ENCODE measurements at regions not wholly inside any gene's neighbourhood (a gene's known extent, or its start where the extent isn't known, plus 50 kb on each side); places are given as distances from the start of the nearest gene placed in this dataset.
A peak's percentile ranks its signal among the peaks of the same experiment; 100 is the strongest.

- Mint-ChIP-seq H3K27me3 (ENCODE audit: unreplicated experiment) (no peaks in the 10 kb centered on the region), H3K4me1 (ENCODE audit: low read depth, unreplicated experiment) (peaks cover 47% of the 10 kb centered on the region), H3K9me3 (ENCODE audit: low read depth, unreplicated experiment) (peaks cover 5% of the 10 kb centered on the region), H3K27ac (ENCODE audit: unreplicated experiment) (peak overlapping the region; percentile 97), H3K4me3 (ENCODE audit: low read depth, unreplicated experiment) (peak overlapping the region; percentile 54), H3K36me3 (ENCODE audit: insufficient read depth, unreplicated experiment) (peaks cover 20% of the 10 kb centered on the region)
- BruUV-seq (replicated peaks), result TSS peak; percentile 94
- CTCF ChIA-PET, result interaction anchor here (1.4 to 1.7 kb wide), 4 partner anchors 11 to 201 kb away, joined by 4 to 11 read pairs (median 5); no protein-coding TSS in a partner anchor
- no peak for DNase-seq
- TF ChIP-seq, protein P1, sequence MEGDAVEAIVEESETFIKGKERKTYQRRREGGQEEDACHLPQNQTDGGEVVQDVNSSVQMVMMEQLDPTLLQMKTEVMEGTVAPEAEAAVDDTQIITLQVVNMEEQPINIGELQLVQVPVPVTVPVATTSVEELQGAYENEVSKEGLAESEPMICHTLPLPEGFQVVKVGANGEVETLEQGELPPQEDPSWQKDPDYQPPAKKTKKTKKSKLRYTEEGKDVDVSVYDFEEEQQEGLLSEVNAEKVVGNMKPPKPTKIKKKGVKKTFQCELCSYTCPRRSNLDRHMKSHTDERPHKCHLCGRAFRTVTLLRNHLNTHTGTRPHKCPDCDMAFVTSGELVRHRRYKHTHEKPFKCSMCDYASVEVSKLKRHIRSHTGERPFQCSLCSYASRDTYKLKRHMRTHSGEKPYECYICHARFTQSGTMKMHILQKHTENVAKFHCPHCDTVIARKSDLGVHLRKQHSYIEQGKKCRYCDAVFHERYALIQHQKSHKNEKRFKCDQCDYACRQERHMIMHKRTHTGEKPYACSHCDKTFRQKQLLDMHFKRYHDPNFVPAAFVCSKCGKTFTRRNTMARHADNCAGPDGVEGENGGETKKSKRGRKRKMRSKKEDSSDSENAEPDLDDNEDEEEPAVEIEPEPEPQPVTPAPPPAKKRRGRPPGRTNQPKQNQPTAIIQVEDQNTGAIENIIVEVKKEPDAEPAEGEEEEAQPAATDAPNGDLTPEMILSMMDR (IDR thresholded peaks at IDR 0.05; ENCODE audit: unreplicated experiment), result no peak
- intact Hi-C loops (cut with micrococcal nuclease; ENCODE audit: unreplicated experiment), result loop anchor here (1.0 to 5.0 kb wide), 5 partner anchors 29 to 201 kb away; no protein-coding TSS in a partner anchor
Measured at GRCh38 chr7:155950898-155951553, 138.8 kb upstream of the SHH start.

DNA sequence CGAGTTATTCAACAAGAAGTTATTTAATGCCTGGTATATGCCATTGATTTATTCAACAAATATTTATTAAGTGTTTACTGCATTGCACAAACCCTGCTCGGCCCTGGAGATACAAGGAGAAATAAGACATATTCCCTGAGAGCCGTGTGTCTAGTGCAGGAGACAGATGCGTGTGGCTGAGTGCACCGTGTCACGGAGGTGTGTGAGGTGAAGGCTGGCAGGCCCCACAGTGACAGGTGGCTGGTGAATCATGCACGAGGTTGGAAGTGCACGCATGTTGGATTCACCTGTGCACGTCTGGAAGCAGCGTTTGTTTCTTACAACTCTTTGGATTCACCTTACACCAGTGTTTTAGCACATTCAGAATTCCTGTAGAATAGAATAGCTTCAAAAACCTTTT, 136.6 kb upstream of the SHH start:
- Mint-ChIP-seq H3K27ac (ENCODE audit: unreplicated experiment) (no peak overlapping the region), H3K27me3 (ENCODE audit: unreplicated experiment) (no peaks in the 10 kb centered on the region), H3K9me3 (ENCODE audit: low read depth, unreplicated experiment) (peaks cover 8% of the 10 kb centered on the region), H3K36me3 (ENCODE audit: insufficient read depth, unreplicated experiment) (peaks cover 20% of the 10 kb centered on the region), H3K4me3 (ENCODE audit: low read depth, unreplicated experiment) (no peak overlapping the region), H3K4me1 (ENCODE audit: low read depth, unreplicated experiment) (peaks cover 38% of the 10 kb centered on the region)
- DNase-seq, result no peak
- TF ChIP-seq, protein P1 (IDR thresholded peaks at IDR 0.05; ENCODE audit: unreplicated experiment), result no peak
- no TSS peak for BruUV-seq (replicated peaks)
- CTCF ChIA-PET, result no interaction called here
- intact Hi-C loops (cut with micrococcal nuclease; ENCODE audit: unreplicated experiment), result no loop called here

GRCh38 chr7:155948423-155948822, 136.2 kb upstream of the SHH start:
- CTCF ChIA-PET, result no interaction called here
- Mint-ChIP-seq H3K9me3 (ENCODE audit: low read depth, unreplicated experiment) (peaks cover 8% of the 10 kb centered on the region), H3K27ac (ENCODE audit: unreplicated experiment) (no peak overlapping the region), H3K27me3 (ENCODE audit: unreplicated experiment) (no peaks in the 10 kb centered on the region), H3K36me3 (ENCODE audit: insufficient read depth, unreplicated experiment) (peaks cover 20% of the 10 kb centered on the region), H3K4me1 (ENCODE audit: low read depth, unreplicated experiment) (peaks cover 34% of the 10 kb centered on the region), H3K4me3 (ENCODE audit: low read depth, unreplicated experiment) (no peak overlapping the region)
- intact Hi-C loops (cut with micrococcal nuclease; ENCODE audit: unreplicated experiment), result no loop called here
- no TSS peak for BruUV-seq (replicated peaks)
- DNase-seq, result no peak
- TF ChIP-seq, protein P1 (IDR thresholded peaks at IDR 0.05; ENCODE audit: unreplicated experiment), result no peak

GRCh38 chr7:155947051-155947450, 134.8 kb upstream of the SHH start:
- CTCF ChIA-PET, result no interaction called here
- Mint-ChIP-seq H3K36me3 (ENCODE audit: insufficient read depth, unreplicated experiment) (peaks cover 14% of the 10 kb centered on the region), H3K4me1 (ENCODE audit: low read depth, unreplicated experiment) (peaks cover 20% of the 10 kb centered on the region), H3K9me3 (ENCODE audit: low read depth, unreplicated experiment) (peaks cover 8% of the 10 kb centered on the region), H3K27me3 (ENCODE audit: unreplicated experiment) (no peaks in the 10 kb centered on the region), H3K27ac (ENCODE audit: unreplicated experiment) (no peak overlapping the region), H3K4me3 (ENCODE audit: low read depth, unreplicated experiment) (no peak overlapping the region)
- no TSS peak for BruUV-seq (replicated peaks)
- intact Hi-C loops (cut with micrococcal nuclease; ENCODE audit: unreplicated experiment), result no loop called here
- DNase-seq, result no peak
- TF ChIP-seq, protein P1 (IDR thresholded peaks at IDR 0.05; ENCODE audit: unreplicated experiment), result no peak
